ENCODE measurements at regions not wholly inside any gene's neighbourhood (a gene's known extent, or its start where the extent isn't known, plus 50 kb on each side); places are given as distances from the start of the nearest gene placed in this dataset.
A peak's percentile ranks its signal among the peaks of the same experiment; 100 is the strongest.
"Not testable (repeated sequence)": the region's sequence is repeated elsewhere in the genome, so short reads cannot be mapped to it uniquely, and the experiment has no call there.

DNA sequence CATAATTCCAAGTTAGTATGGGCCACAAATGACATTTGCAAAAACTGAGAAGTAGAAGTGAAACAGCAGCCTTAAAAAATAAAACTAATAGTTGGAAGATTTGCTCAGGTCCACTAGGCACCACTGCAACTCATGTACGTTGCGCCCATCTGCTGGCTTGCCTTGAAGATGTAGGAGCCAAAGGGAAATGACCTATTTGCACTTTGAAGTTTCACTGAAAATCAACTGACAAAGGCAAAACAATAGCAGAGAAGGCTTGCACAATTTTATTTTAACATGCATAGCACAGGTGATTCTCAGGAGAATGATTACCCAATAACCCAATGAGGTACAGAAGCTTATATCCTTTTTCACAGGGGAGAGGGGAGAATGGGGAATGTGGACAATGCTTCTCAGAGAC, 170.1 kb upstream of the USP25 start:
- no peak for DNase-seq

DNA sequence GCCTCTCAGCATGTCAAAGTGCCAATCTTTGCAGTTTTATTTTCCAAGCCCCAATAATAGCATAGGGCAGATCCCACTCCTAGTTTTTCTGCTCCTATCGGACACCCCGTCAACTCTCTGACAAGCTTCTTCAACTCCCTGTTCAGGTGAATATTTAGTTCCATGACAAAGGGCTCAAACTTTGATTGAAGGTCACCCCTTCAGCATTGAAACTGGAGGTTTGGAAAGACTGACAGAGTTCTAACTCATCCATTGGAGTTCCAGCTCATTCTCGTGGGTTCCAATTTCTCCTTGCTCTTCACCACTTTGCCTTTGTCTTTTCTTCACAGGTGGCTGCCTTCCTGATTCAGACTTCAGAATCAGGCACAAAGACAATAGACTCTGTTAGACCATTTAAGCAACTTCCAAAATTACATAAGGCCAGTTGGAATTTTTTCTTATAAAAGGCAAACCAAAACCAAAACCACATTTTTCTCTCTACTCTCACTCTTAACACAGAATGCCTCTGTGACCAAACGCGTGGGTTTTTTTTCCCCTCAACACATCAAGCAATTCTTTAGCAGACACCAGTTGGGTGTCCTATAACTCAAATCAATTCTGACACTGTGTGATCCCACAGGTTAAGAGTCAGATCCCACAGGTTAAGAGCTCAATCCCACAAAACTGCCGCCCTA, 169.3 kb upstream of the USP25 start:
- no peak for DNase-seq

DNA sequence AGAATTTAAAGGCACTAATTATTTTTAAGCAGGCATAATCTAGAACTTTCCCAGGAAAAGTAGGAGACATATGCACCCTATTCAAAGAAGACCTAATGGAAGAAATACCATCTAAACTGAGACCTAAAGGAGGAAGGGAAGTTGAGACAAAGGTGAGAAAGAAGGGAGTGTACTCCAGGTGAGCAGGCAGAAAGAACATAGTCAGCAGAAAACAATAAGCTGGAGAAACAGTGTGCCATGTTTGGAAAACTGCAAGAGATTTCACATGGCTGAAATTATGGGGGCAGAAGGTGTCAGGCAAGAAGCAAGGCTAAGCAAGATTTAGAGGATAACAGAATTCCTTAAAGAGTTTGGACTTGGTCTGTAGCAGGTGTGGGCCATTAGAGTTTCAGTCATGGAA, 167.0 kb upstream of the USP25 start:
- no peak for DNase-seq

DNA sequence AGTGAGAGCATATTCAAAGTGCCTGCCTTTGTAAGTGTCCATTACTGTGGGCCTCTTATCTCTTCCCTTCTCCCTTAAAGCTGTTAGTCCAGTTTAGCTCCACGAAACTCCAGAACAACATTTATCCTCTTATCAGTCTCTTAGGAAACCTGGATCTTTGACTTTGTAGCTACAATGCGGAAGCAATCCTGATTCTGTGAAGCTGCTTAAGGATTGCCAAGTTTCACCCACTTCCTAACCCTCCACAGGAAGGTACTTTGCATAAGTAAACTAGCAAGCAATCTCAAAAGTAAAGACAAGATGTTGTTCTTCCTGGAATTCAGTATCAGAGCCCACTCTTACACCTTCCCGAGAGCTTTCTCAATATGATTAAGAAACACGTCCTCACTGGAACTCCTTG, 164.9 kb upstream of the USP25 start:
- DNase-seq, result no peak

DNA sequence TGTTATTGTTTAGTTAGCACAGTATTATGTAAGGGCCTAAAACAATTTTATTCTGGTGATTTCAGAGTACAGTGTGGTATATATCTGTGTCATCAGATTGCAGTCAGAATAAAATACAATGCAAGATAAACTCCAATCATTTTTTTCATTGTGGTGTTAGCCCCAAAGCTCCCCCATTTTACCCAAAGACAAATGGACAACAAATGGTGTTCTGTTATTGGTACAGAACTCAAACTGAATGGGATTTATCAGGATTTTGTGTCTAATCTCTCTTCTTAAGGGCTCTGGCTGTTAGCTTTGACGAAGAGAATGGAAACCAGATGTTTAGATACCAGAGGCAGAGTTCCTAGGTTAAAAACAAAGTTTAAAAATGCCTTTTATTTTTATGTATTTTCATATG, 163.1 kb upstream of the USP25 start:
- no peak for DNase-seq

DNA sequence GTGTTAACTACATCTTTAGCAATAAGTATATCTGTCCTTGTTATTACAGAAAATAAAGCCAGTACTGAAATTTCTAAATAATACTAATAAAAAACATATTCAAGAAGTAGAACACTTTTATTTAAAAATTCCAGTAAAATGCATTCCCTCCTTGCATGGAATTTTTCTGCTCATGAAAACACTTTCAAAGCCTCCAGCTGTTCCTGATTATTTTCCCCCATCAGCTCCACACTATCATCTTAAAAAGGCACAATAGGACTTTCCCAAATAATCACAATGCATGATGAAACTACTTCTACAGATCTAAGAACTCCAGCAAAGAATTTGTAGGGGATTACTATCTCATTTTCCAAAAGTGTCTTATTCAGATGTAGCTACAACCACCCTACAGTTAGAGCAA, 162.6 kb upstream of the USP25 start:
- no peak for DNase-seq

DNA sequence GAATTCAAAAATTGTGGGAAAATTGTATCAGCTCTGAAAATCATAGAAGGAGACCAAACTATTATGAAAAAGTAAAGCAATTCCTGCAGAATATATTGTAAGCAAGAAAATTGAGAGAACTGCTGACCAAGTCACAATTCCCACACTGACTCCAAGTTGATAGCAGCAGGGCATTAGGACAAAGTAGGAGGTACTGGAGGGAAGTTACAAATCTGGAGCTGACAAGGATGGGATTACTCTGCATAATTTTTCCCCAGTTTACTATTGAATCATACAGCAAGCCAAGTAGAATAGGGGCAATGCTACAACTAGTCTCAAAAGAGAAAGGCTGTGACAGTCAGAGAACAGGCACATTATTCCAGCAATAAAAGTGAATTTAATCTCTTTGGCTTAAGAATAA, 161.3 kb upstream of the USP25 start:
- DNase-seq, result no peak

DNA sequence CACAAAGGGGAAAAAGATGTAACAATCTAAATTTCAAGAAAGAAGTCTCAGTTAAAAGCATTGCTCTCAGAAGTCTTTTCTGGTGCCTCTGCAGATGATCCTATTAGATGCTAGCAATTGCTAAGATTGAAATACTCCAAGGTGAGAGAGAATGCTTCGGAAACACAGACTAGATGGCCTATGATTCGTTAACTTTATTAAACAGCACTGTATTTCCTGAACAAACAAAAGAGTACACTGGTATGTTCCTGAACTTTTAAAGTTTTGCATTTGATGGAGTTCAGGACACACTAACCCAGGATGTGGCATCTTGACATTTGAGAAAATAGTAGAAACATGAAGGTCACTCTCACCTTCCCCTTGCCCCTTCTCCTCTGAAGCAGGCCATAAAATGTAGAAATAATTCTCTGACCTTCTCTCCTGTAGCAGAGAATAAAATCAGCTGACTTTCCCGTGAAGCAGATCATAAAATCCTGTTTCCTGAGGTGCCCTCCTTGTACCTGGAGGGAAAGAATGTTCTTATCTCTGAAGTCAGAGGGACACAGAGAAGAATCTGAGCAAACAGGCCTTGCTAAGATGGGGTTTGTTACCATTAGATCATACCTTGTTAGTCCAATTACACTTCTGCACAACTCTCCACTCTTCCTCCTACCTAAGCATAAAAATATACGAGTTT, 142.9 kb upstream of the USP25 start:
- DNase-seq, result no peak

DNA sequence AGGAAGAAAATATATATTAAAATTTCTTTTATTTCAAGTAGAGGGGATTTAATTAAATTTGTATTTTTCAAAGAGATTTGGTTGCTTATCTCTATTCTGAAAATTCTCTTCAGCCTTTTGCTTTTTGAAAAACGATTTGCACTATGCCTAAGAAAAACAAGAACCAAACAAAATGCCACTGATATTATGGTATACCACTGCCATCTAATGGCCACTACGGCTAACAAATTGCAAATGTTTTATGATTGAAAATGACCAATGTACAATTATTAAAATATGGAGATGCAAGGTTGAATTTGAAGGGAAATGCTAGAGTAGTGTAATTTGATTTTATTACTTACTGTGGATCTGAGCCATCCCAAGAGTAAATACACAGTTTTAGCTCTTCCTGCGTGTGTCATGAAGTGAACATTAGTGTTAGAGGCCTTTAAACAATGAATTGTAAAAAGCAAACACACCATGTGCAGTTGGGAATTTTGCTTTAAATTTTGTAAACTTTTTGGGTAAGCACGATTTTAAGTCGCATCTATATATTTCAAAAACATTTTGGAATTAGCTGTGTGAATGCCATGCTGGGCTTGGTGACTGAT, 137.4 kb upstream of the USP25 start:
- DNase-seq, result peak; percentile 4

DNA sequence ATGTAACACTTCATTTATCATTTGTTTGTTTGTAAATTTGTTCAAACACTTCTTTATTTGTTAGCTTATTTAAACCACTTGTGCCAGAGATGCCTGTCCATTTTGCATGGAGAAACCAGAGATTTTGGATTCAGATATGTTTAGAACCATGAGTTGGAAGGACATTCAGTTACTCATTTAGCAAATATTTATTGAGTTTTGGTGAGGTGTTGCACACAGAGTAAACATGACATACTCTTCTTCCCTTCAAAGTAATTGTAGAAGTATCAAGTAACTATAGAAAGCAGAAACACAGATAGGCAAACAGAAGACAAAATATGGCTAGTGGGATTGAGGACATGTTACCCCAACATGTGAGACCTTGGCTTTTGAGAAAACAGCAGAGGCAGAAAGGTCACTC, 136.8 kb upstream of the USP25 start:
- no peak for DNase-seq

DNA sequence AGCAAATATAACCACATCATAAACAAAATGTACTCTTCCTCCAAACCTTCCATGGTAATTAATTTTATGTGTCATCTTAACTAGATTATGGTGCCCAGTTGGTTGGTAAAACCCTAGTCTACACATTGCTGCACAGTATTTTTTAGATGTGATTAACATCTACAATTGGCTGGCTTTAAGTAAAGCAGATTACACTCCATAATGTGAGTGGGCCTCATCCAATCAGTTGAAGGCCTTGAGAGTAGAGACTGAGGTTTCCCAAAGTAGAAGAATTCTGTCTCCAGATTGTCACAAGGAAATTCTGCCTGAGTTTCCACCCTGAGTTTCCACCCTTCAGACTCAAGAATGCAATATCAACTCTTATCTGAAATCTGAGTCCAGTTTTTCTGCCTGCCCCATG, 128.4 kb upstream of the USP25 start:
- no peak for DNase-seq

DNA sequence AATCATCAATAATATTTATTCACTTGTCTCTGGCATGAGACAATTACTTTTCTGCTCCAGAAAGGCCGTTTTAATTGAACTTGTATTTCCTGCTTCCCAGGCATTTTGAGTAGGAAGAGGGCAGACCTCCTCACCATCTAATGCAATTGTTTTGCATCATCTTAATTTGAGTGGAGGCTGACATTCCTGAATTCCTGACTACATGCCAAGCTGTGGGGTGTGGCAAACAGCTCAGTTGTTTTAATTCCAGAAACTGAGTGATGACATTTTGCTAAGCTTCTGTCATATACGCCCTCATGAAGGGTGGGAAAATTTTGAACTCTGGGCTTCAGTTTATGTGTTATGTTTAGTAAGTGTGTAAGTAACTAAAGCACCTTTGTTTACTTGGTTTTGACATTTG, 125.4 kb upstream of the USP25 start:
- no peak for DNase-seq

DNA sequence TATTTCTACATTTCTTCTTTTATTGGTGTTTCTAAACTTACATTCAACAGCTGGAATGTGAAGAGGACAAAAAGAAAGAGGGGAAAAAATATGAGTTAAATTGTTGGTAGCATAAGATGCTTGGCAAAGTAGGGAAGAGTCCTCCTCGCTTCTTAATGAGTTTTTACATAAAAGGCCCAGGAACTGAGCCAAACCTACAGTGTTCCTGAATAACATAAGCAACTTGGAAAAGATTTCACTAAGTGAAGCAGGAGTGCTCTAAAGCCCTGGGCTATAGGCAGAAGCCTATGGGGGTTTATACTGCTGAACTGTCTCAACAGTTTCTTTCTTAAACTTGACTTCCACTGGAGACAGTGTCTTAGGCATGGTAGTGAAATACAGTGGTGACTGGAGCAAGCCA, 115.0 kb upstream of the USP25 start:
- DNase-seq, result no peak

DNA sequence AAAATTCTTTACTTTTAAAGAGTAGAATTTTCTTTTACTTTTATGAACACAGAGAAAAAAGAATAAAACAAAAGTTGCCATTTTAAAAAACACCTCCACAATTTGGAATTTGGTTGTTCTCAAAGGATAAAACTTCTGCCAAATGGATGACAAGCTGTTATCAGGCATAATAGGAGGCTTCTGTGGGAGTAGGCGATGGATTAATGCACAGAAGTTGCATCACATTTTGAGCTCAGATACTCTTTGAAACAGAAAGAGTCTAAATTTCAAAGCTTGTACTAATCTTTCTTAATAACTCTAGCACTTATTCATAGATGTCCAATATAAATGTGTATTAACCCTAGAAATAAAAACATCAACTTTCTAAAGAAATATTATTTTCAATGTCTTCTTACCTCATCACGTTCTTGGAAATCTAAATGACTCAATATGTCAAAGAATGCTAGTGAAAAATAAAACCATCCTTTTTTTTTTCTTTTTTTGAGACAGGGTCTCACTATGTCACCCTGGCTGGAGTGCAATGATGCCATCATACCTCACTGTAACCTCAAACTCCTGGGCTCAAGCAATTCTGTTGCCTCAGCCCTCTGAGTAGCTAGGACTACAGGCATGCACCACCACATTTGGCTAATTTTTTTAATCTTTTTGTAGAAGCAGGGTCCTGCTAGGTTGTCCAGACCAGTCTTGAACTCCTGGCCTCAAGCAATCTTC, 112.8 kb upstream of the USP25 start:
- no peak for DNase-seq

DNA sequence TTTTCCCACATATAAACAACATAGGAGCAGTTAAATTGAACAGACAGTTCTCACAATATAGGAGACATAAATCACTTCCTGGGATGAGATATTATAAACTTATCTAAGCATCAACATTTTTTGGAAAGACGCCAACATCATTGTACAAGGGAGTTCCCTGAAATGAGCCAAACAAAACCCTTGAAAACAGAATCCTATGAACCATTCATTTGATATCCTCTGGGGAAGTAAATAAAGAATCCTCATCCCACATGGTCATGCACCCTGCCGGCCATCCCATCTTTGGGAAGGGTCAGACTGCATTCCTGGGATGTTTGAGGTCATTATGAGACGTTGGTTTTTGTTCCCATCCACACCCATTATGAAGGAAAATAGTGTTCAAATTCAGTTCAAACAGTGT, 111.8 kb upstream of the USP25 start:
- DNase-seq, result no peak

DNA sequence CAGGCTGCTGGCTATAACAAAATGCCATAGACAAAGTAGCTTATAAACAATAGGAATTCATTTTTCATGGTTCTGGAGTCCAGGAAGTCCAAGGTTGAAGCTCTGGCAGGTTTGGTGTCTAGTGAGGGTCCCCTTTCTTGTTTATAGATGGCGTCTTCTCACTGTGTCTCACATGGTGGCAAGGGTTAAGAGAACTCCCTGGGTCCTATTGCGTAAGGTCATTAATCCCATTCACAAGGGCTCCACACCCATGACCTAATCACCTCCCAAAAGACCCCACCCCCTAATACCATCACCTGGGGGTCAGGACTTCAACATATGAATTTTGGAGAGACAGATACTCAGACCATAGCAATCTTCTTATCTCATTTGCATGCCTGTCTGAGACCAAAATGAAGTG, 108.9 kb upstream of the USP25 start:
- DNase-seq, result no peak

DNA sequence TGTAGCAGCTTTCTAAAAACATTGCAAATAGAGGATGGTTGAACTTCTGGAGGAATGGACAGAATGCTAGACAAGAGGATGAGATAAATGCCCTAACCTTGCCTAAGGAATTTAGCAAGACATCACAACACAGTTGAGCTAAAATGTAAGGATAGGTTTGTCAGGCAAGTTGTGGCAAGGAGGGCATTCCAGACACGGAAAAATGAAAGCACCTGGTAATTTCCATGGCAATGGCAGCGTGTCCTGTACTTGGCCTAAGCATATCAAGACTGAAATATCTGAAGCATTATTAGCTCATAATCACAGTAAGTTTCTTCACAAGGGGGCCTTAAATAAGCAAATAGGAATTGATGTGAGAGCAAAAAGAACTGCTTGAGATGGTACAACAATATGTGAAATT, 105.1 kb upstream of the USP25 start:
- no peak for DNase-seq

DNA sequence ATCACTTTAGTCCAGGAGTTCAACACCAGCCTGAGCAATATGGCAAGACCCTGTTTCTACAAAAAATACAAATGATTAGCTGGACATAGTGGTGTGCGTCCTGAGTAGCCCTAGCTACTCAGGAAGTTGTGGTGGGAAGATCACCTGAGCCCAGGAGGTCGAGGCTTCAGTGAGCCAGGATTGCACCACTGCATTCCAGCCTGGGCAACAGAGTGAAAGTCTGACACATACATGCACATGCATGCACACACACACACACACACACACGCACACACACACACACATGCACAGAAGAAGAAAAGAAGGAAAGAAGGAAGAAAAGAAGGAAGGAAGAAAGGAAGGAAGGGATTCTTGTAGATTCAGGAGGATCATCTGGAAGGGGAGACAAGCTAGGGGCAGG, 104.4 kb upstream of the USP25 start:
- no peak for DNase-seq

DNA sequence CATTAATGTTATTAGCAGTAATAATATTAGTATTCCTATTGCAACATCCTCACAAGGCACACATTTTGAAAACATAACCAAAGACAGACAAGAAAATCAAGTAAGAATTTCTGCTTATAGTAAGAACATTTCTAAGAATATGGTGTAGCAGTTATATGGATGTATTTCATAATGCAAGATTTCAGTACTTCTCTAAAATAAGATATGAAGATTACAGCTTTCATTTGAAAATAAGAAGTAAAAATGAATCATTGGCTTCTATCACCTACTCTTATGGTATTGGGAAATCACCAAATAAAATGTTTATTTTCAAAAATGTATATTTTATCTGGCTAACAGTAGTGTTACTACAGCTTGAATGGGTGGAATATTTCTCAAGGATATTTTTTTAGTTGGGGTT, 103.8 kb upstream of the USP25 start:
- DNase-seq, result no peak

DNA sequence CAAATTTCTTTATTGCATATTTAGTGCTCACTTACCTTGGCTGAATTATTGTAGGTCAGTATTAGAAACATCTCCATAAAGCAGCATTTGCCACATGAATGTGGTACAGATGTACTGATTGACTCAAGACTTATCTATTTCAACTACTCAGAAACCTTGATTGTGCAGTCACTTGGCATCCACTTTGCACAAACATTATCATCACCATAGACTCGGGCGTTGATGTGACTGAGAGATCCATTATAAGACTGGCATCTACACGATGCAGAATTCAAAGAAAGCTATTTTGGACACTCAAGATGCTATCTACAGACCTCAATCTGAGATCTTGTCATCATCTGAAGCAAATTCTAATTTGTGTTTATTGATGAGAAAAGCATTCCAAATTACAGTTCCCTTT, 102.8 kb upstream of the USP25 start:
- DNase-seq, result no peak

DNA sequence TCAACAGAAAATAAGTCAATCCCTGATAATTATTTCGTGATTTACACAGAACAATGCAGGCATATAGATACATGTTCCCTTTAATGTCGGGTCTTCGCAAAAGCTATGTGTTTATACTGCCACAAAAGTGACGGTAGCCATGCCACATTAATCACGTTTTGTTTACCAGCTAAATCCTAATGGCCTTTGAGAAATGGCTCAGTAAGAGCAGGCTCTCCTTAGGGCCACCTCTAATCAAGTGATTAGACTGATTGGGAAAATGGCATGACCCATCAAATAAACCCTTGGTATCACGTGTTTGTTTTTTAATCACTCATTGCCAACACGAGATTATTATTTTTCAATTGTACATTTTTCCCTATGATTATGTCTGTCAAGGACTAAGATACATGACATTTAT, 102.0 kb upstream of the USP25 start:
- no peak for DNase-seq

DNA sequence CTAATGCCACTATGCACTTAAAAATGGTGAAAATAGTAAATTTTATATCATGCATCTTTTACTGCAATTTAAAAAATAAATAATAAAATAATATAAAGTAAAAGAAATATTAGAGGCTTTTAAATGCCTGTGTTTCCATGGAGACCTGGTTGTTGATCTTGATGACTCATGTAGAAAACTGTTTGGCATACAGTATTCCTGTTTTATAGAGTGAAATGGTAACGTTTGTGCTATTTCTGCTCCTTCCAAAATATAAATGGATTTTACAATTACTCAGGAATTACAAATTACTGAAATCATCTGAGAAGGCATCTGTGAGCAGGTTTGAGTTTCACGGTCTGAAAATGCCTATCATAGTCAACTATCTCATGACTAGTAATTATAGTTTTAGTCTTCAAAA, 98.4 kb upstream of the USP25 start:
- peak; percentile 38 for DNase-seq

DNA sequence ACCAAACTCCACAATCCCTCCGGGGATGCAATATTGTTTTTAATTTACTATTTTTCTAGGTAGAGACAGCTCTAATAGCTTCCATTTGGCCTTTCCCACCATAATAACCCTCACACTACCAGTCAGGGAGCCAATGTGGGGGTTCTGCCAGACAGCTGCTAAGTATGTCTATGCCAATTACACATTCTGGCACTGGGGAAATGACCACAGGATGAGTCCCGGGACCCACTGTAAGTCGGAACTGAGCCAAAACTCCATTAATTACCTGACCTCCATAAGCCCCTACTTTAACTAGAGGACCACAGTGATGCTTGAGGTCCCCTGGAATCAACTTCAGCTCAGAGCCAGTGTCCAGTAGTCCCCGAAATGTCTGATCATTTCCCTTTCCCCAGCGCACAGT, 95.2 kb upstream of the USP25 start:
- DNase-seq, result not testable (repeated sequence)

DNA sequence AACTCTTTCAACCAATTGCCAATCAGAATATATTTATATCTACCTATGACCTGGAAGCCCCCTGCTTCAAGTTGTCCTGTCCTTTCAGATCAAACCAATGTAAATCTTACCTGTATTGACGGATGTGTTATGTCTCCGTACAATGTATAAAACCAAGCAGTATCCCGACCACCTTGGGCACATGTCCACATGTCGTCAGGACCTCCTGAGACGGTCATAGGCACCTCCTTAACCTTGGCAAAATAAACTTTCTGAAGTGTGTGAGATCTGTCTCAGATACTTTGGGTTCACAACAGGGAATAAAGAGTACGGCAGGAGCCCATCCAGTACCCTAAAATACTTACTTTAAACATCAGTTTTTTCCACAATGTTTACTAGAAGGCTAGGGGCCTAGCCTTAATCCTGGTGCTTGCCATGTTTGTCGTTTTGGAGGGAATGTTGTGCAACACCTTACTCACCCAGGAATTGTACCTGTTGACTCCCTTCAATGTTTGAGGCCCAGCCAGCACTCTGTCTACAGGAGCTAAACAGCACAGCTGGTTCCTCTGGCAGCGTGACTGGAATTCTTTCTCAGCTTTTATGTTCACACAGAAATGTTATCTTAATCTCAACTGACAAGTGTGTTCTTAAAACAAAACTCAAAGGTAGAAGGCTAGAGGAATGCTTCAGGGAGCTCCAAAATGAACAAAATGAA, 90.8 kb upstream of the USP25 start:
- no peak for DNase-seq
